Common myeloid progenitor, CD34-positive (primary cell): ENCODE measurements at regions not wholly inside any gene's neighbourhood (a gene's known extent, or its start where the extent isn't known, plus 50 kb on each side); places are given as distances from the start of the nearest gene placed in this dataset.
"Not testable (repeated sequence)": the region's sequence is repeated elsewhere in the genome, so short reads cannot be mapped to it uniquely, and the experiment has no call there.

Experiments
- CTCF ChIA-PET: fragments of 350-600 bp; sonication (Branson Sonifier 250); formaldehyde crosslinking; loops from one replicate; lab custom pipeline; 2021; ENCODE audit warnings: antibody characterized with exemption; lab: Charles Lee
- POLR2A ChIA-PET: fragments of 350-600 bp; sonication (Branson Sonifier 250); formaldehyde crosslinking; loops from one replicate; lab custom pipeline; 2021; ENCODE audit warnings: antibody characterized with exemption; lab: Charles Lee
- DNase-seq, 3 donors: peaks; one replicate each; pipeline versions ENCODE4 v3.0.0 to v3.0.0-alpha.2; 2013
- H3K27ac ChIP-seq, 2 experiments: 1 replicate in 1 of 2; 2 replicates in 1 of 2; pipeline ENCODE4 v1.7.0; 2013; ENCODE audit warnings: inconsistent platforms in 2 of 2, low read length in 2 of 2, mild to moderate bottlenecking in 2 of 2, low read depth in 1 of 2, moderate library complexity in 1 of 2; ENCODE audit not compliant: severe bottlenecking in 2 of 2, insufficient read depth in 1 of 2, poor library complexity in 1 of 2
- H3K27me3 ChIP-seq, 5 experiments: replicated peaks in 2 of 5; 1 replicate in 3 of 5; 2 replicates in 2 of 5; pipeline versions ENCODE4 v1.6.1 to v1.7.0; 2013; ENCODE audit warnings: low read length in 4 of 5, mild to moderate bottlenecking in 2 of 5, moderate library complexity in 2 of 5, inconsistent platforms in 1 of 5; ENCODE audit not compliant: insufficient read depth in 5 of 5, control insufficient read depth in 4 of 5
- H3K36me3 ChIP-seq, 4 experiments: 1 replicate in 2 of 4; 2 replicates in 2 of 4; pipeline versions ENCODE4 v1.6.1 to v1.7.0; 2013; ENCODE audit warnings: low read length in 3 of 4, control low read depth in 1 of 4, mild to moderate bottlenecking in 1 of 4; ENCODE audit not compliant: control insufficient read depth in 4 of 4, insufficient read depth in 4 of 4
- H3K4me1 ChIP-seq, 4 experiments: 1 replicate in 3 of 4; 2 replicates in 1 of 4; pipeline versions ENCODE4 v1.6.1 to v1.7.1; 2013; ENCODE audit warnings: low read length in 3 of 4, mild to moderate bottlenecking in 3 of 4, control low read depth in 1 of 4, inconsistent platforms in 1 of 4, moderate library complexity in 1 of 4; ENCODE audit not compliant: control insufficient read depth in 4 of 4, insufficient read depth in 4 of 4; ENCODE audit errors: control extremely low read depth in 1 of 4
- H3K4me3 ChIP-seq, 7 experiments: 1 replicate in 4 of 7; 2 replicates in 3 of 7; pipeline versions ENCODE4 v1.5.1 to v1.7.0; 2013; ENCODE audit warnings: mild to moderate bottlenecking in 7 of 7, low read length in 6 of 7, moderate library complexity in 6 of 7, inconsistent platforms in 2 of 7, low read depth in 2 of 7, control low read depth in 1 of 7; ENCODE audit not compliant: insufficient read depth in 4 of 7, control insufficient read depth in 1 of 7; ENCODE audit errors: extremely low read depth in 1 of 7
- H3K9me3 ChIP-seq, 5 experiments: 1 replicate in 4 of 5; 2 replicates in 1 of 5; pipeline versions ENCODE4 v1.6.1 to v1.7.1; 2013; ENCODE audit warnings: low read length in 4 of 5, mild to moderate bottlenecking in 2 of 5, inconsistent platforms in 1 of 5, low read depth in 1 of 5, moderate library complexity in 1 of 5; ENCODE audit not compliant: control insufficient read depth in 4 of 5, insufficient read depth in 2 of 5; ENCODE audit errors: control extremely low read depth in 1 of 5
- WGBS: methylation state at CpG from one replicate; pipeline ENCODE4 v1.1.5; 2013; ENCODE audit not compliant: insufficient coverage; 5-methylcytosine and 5-hydroxymethylcytosine counted together

DNA sequence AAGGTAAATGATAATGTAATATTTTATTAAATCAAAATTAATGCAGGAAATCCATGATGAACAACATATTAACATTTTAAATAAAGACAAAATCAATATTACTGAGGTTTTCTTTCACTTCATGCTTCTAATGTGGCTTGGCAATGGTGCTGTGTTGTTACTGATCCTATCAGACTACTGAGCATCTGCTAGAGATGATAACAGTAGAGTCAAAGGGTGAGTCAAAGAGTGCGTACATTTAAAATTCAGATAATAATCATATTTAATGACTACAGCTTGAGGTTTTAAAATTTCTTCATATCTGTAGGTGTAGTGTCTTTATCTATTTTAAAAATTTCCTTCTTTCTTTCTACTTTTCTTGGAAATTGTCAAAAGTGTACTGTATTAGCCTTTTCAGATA, 1628.1 kb upstream of the DEFB115 start:
- POLR2A ChIA-PET, H3K4me3 ChIP-seq, H3K27ac ChIP-seq, H3K9me3 ChIP-seq, CTCF ChIA-PET, H3K4me1 ChIP-seq, H3K36me3 ChIP-seq, H3K27me3 ChIP-seq, DNase-seq: not testable (repeated sequence)
- no CpG with 5 or more reads among the region's 1 CpG for WGBS
